Body of pancreas (tissue), 4 donors: ENCODE measurements at regions not wholly inside any gene's neighbourhood (a gene's known extent, or its start where the extent isn't known, plus 50 kb on each side); places are given as distances from the start of the nearest gene placed in this dataset.
"Not testable (repeated sequence)": the region's sequence is repeated elsewhere in the genome, so short reads cannot be mapped to it uniquely, and the experiment has no call there.

Experiments used
- CTCF ChIP-seq, 7 experiments: fragments of 450-650 bp in 4 of 7; fragments of 200-600 bp in 3 of 7; sonication (generic) in 3 of 7; IDR thresholded peaks; one replicate each; pipeline ENCODE4 v1.5.1; 2016 to 2019; ENCODE audit warnings: antibody characterized with exemption in 7 of 7
- POLR2A ChIP-seq, 3 donors: fragments of 450-650 bp; IDR thresholded peaks; one replicate each; pipeline ENCODE4 v1.6.1; 2016; ENCODE audit warnings: antibody characterized with exemption in 3 of 3, mild to moderate bottlenecking in 2 of 3

- not testable (repeated sequence) for TF ChIP-seq CTCF, POLR2A (IDR thresholded peaks at IDR 0.05)
Observed at GRCh38 chr10:46781001-46781400, 130.2 kb upstream of the PTPN20 start.
